ENCODE measurements at regions not wholly inside any gene's neighbourhood (a gene's known extent, or its start where the extent isn't known, plus 50 kb on each side); places are given as distances from the start of the nearest gene placed in this dataset.
"Not testable (repeated sequence)": the region's sequence is repeated elsewhere in the genome, so short reads cannot be mapped to it uniquely, and the experiment has no call there.

GRCh38 chr6:25154034-25154596 is 125.1 kb upstream of the CARMIL1 start:
- FAIRE-seq (no peak), DNase-seq (ENCODE audit: insufficient read length, low spot score) (no peak)
- TF ChIP-seq CTCF (IDR thresholded peaks at IDR 0.05; ENCODE audit: insufficient read depth, missing control alignments) = no peak

GRCh38 chr6:25155211-25155610 is 124.0 kb upstream of the CARMIL1 start:
- FAIRE-seq = no peak
- DNase-seq (ENCODE audit: insufficient read length, low spot score) = no peak
- no peak for TF ChIP-seq CTCF (IDR thresholded peaks at IDR 0.05; ENCODE audit: insufficient read depth, missing control alignments)

DNA sequence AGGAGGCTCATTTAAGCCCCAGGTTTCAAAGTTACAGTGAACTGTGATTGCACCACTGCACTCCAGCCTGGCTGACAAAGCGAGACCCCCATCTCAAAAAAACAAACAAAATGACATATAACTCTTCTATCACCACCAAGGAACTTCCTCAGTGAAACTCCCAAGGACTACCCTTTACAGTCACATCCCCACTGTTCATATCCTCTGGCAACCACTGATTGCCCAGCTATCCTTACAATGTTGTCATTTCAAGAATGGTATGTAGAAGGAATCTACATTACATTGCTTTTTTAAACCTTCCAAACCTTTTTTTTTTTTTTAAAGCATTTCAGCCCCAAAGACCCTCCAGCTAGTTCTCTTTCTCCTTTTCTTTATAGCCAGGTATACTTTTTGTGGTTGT is 123.1 kb upstream of the CARMIL1 start:
- TF ChIP-seq CTCF (IDR thresholded peaks at IDR 0.05; ENCODE audit: insufficient read depth, missing control alignments) = no peak
- DNase-seq (ENCODE audit: insufficient read length, low spot score) = no peak
- FAIRE-seq = no peak

- DNase-seq (ENCODE audit: insufficient read length, low spot score) (no peak), FAIRE-seq (no peak)
- TF ChIP-seq CTCF (IDR thresholded peaks at IDR 0.05; ENCODE audit: insufficient read depth, missing control alignments) = no peak
Observed at GRCh38 chr6:25157183-25157582, 122.0 kb upstream of the CARMIL1 start.

- TF ChIP-seq CTCF (IDR thresholded peaks at IDR 0.05; ENCODE audit: insufficient read depth, missing control alignments) = no peak
- no peak for DNase-seq (ENCODE audit: insufficient read length, low spot score)
- FAIRE-seq = no peak
Observed at GRCh38 chr6:25157842-25158241, 121.3 kb upstream of the CARMIL1 start.

DNA sequence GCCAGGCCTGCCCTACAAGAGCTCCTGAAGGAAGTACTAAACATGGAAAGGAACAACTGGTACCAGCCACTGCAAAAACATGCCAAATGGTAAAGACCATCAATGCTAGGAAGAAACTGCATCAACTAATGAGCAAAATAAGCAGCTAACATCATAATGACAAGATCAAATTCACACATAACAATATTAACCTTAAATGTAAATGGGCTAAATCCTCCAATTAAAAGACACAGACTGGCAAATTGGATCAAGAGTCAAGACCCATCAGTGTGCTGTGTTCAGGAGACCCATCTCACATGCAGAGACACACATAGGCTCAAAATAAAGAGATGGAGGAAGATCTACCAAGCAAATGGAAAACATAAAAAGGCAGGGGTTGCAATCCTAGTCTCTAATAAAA is 119.0 kb upstream of the CARMIL1 start:
- FAIRE-seq; DNase-seq (ENCODE audit: insufficient read length, low spot score): not testable (repeated sequence)

GRCh38 chr6:25165177-25165576 is 114.0 kb upstream of the CARMIL1 start:
- no peak for TF ChIP-seq CTCF (IDR thresholded peaks at IDR 0.05; ENCODE audit: insufficient read depth, missing control alignments)
- FAIRE-seq (no peak), DNase-seq (ENCODE audit: insufficient read length, low spot score) (no peak)

GRCh38 chr6:25165800-25166199 is 113.4 kb upstream of the CARMIL1 start:
- no peak for TF ChIP-seq CTCF (IDR thresholded peaks at IDR 0.05; ENCODE audit: insufficient read depth, missing control alignments)

More at GRCh38 chr6:25165800-25166199, 113.4 kb upstream of the CARMIL1 start:
- FAIRE-seq = no peak
- DNase-seq (ENCODE audit: insufficient read length, low spot score) = no peak
